GM18873 (cell line): ENCODE measurements at regions not wholly inside any gene's neighbourhood (a gene's known extent, or its start where the extent isn't known, plus 50 kb on each side); places are given as distances from the start of the nearest gene placed in this dataset.

ENCODE experiments used
- ATAC-seq: cut with Tn5 transposase; IDR thresholded peaks from one replicate; pipeline ENCODE4 v1.9.1; 2021; ENCODE audit warnings: mild to moderate bottlenecking, moderate library complexity, moderate number of reproducible peaks; ENCODE audit not compliant: unreplicated experiment, low FRiP score

GRCh38 chr3:27594096-27594690, 110.0 kb upstream of the SLC4A7 start:
- no peak for ATAC-seq

GRCh38 chr3:27593173-27593572, 109.0 kb upstream of the SLC4A7 start:
- ATAC-seq: no peak

GRCh38 chr3:27591312-27592210, 107.4 kb upstream of the SLC4A7 start:
- ATAC-seq: no peak

- no peak for ATAC-seq
Measured at GRCh38 chr3:27590437-27591298, 106.5 kb upstream of the SLC4A7 start.

GRCh38 chr3:27589795-27590194, 105.6 kb upstream of the SLC4A7 start:
- ATAC-seq: no peak

- ATAC-seq: no peak
Measured at GRCh38 chr3:27585429-27585828, 101.2 kb upstream of the SLC4A7 start.

GRCh38 chr3:27584874-27585273, 100.7 kb upstream of the SLC4A7 start:
- ATAC-seq: no peak

GRCh38 chr3:27581852-27582251, 97.7 kb upstream of the SLC4A7 start:
- no peak for ATAC-seq

GRCh38 chr3:27578032-27578431, 93.8 kb upstream of the SLC4A7 start:
- ATAC-seq: no peak

GRCh38 chr3:27577504-27577903, 93.3 kb upstream of the SLC4A7 start:
- ATAC-seq: no peak

GRCh38 chr3:27576171-27576570, 92.0 kb upstream of the SLC4A7 start:
- no peak for ATAC-seq

GRCh38 chr3:27575499-27575898, 91.3 kb upstream of the SLC4A7 start:
- no peak for ATAC-seq

GRCh38 chr3:27574438-27574795, 90.2 kb upstream of the SLC4A7 start:
- no peak for ATAC-seq

- ATAC-seq: no peak
Measured at GRCh38 chr3:27573780-27574437, 89.7 kb upstream of the SLC4A7 start.

- ATAC-seq: no peak
Measured at GRCh38 chr3:27573138-27573537, 89.0 kb upstream of the SLC4A7 start.

GRCh38 chr3:27571345-27571744, 87.2 kb upstream of the SLC4A7 start:
- ATAC-seq: no peak

GRCh38 chr3:27570421-27571106, 86.4 kb upstream of the SLC4A7 start:
- no peak for ATAC-seq

GRCh38 chr3:27568393-27568792, 84.2 kb upstream of the SLC4A7 start:
- no peak for ATAC-seq

GRCh38 chr3:27567251-27567650, 83.1 kb upstream of the SLC4A7 start:
- no peak for ATAC-seq

GRCh38 chr3:27565201-27565852, 81.1 kb upstream of the SLC4A7 start:
- no peak for ATAC-seq
